GM10266 (cell line): ENCODE measurements at regions not wholly inside any gene's neighbourhood (a gene's known extent, or its start where the extent isn't known, plus 50 kb on each side); places are given as distances from the start of the nearest gene placed in this dataset.
"Not testable (repeated sequence)": the region's sequence is repeated elsewhere in the genome, so short reads cannot be mapped to it uniquely, and the experiment has no call there.

Source experiments
- DNase-seq: peaks from one replicate; pipeline ENCODE4 v3.0.0; 2012; ENCODE audit errors: extremely low spot score
- CTCF ChIP-seq: IDR thresholded peaks from 2 replicates; pipeline ENCODE4 v1.5.1; 2012; ENCODE audit warnings: mild to moderate bottlenecking, low read depth; ENCODE audit not compliant: control insufficient read depth, insufficient read depth; ENCODE audit errors: missing control alignments

- DNase-seq, result not testable (repeated sequence)
Observed at GRCh38 chr4:67412153-67412712, 133.1 kb downstream of the CENPC start.

- TF ChIP-seq CTCF, result no peak
- no peak for DNase-seq
Observed at GRCh38 chr4:67403342-67403741, 142.0 kb downstream of the CENPC start.

- TF ChIP-seq CTCF, result no peak
Observed at GRCh38 chr4:67401902-67402301, 143.4 kb downstream of the CENPC start.

GRCh38 chr4:67397931-67398330 lies 147.4 kb downstream of the CENPC start:
- no peak for TF ChIP-seq CTCF
- DNase-seq, result no peak

More at GRCh38 chr4:67401902-67402301, 143.4 kb downstream of the CENPC start:
- DNase-seq, result no peak

- no peak for DNase-seq
- no peak for TF ChIP-seq CTCF
Observed at GRCh38 chr4:67397031-67397430, 148.3 kb downstream of the CENPC start.

GRCh38 chr4:67396008-67396407 lies 149.3 kb downstream of the CENPC start:
- TF ChIP-seq CTCF, result no peak
- no peak for DNase-seq

- no peak for TF ChIP-seq CTCF
- DNase-seq, result no peak
Observed at GRCh38 chr4:67394879-67395278, 150.4 kb downstream of the CENPC start.

- peak; percentile 59 for TF ChIP-seq CTCF
- peak; percentile 27 for DNase-seq
Observed at GRCh38 chr4:67393699-67394281, 151.5 kb downstream of the CENPC start.
